Mesothelial cell of epicardium (in vitro differentiated cells): ENCODE measurements at regions not wholly inside any gene's neighbourhood (a gene's known extent, or its start where the extent isn't known, plus 50 kb on each side); places are given as distances from the start of the nearest gene placed in this dataset.

ENCODE experiments used
- DNase-seq, 2 experiments: peaks; one replicate each; pipeline ENCODE4 v3.0.0; 2021; ENCODE audit warnings: low spot score in 2 of 2; ENCODE audit not compliant: unreplicated experiment in 2 of 2
- H3K27ac Mint-ChIP-seq: 2 replicates; pipeline ENCODE4 v1.8.0; 2021; ENCODE audit warnings: mixed read lengths
- H3K27me3 Mint-ChIP-seq: 2 replicates; pipeline ENCODE4 v1.8.0; 2021; ENCODE audit warnings: low read depth, mixed read lengths
- H3K36me3 Mint-ChIP-seq: 2 replicates; pipeline ENCODE4 v1.8.0; 2021; ENCODE audit warnings: mixed read lengths
- H3K4me1 Mint-ChIP-seq: 2 replicates; pipeline ENCODE4 v1.8.0; 2021; ENCODE audit warnings: mixed read lengths
- H3K4me3 Mint-ChIP-seq: 2 replicates; pipeline ENCODE4 v1.8.0; 2021; ENCODE audit warnings: mild to moderate bottlenecking, moderate library complexity, mixed read lengths
- H3K9me3 Mint-ChIP-seq: 2 replicates; pipeline ENCODE4 v1.8.0; 2021; ENCODE audit warnings: mixed read lengths
- CTCF ChIP-seq: fragments of 200-600 bp; sonication (generic); IDR thresholded peaks from one replicate; pipeline ENCODE4 v1.5.0; 2021; ENCODE audit warnings: antibody characterized with exemption; ENCODE audit not compliant: unreplicated experiment

- H3K27ac Mint-ChIP-seq: no peak overlapping the region
- H3K9me3 Mint-ChIP-seq: peaks cover 18% of the 10 kb centered on the region
- no peak for DNase-seq
These were observed 157.7 kb downstream of the SEC16B start for GRCh38 chr1:177812144-177812543.

GRCh38 chr1:177811429-177811828, 158.4 kb downstream of the SEC16B start:
- no peak for DNase-seq
- TF ChIP-seq CTCF: no peak
- peaks cover 12% of the 10 kb centered on the region for H3K9me3 Mint-ChIP-seq

More at GRCh38 chr1:177812144-177812543, 157.7 kb downstream of the SEC16B start:
- no peak for TF ChIP-seq CTCF
- Mint-ChIP-seq H3K36me3 (no peaks in the 10 kb centered on the region), H3K4me1 (peaks cover 3% of the 10 kb centered on the region), H3K27me3 (no peaks in the 10 kb centered on the region), H3K4me3 (no peak overlapping the region)

GRCh38 chr1:177809819-177810218, 160.0 kb downstream of the SEC16B start:
- no peak for DNase-seq
- Mint-ChIP-seq H3K36me3 (no peaks in the 10 kb centered on the region), H3K27me3 (no peaks in the 10 kb centered on the region), H3K4me3 (no peak overlapping the region), H3K4me1 (peaks cover 3% of the 10 kb centered on the region), H3K9me3 (peaks cover 12% of the 10 kb centered on the region), H3K27ac (no peak overlapping the region)
- no peak for TF ChIP-seq CTCF

More at GRCh38 chr1:177811429-177811828, 158.4 kb downstream of the SEC16B start:
- Mint-ChIP-seq H3K27ac (no peak overlapping the region), H3K36me3 (no peaks in the 10 kb centered on the region), H3K4me1 (peaks cover 3% of the 10 kb centered on the region), H3K4me3 (no peak overlapping the region), H3K27me3 (no peaks in the 10 kb centered on the region)

GRCh38 chr1:177802304-177802703, 167.6 kb downstream of the SEC16B start:
- Mint-ChIP-seq H3K27ac (no peak overlapping the region), H3K27me3 (peaks cover 29% of the 10 kb centered on the region), H3K36me3 (no peaks in the 10 kb centered on the region), H3K9me3 (peaks cover 18% of the 10 kb centered on the region), H3K4me1 (peaks cover 6% of the 10 kb centered on the region), H3K4me3 (no peak overlapping the region)
- TF ChIP-seq CTCF: no peak
- DNase-seq: no peak

GRCh38 chr1:177801790-177802189, 168.1 kb downstream of the SEC16B start:
- TF ChIP-seq CTCF: no peak
- H3K4me3 Mint-ChIP-seq: no peak overlapping the region
- DNase-seq: no peak
- peaks cover 18% of the 10 kb centered on the region for H3K9me3 Mint-ChIP-seq
- H3K4me1 Mint-ChIP-seq: peaks cover 6% of the 10 kb centered on the region
- H3K36me3 Mint-ChIP-seq: no peaks in the 10 kb centered on the region
- peaks cover 34% of the 10 kb centered on the region for H3K27me3 Mint-ChIP-seq
- H3K27ac Mint-ChIP-seq: no peak overlapping the region
